ENCODE measurements at regions not wholly inside any gene's neighbourhood (a gene's known extent, or its start where the extent isn't known, plus 50 kb on each side); places are given as distances from the start of the nearest gene placed in this dataset.
A peak's percentile ranks its signal among the peaks of the same experiment; 100 is the strongest.

GRCh38 chr2:220646424-220646823 lies 925.7 kb downstream of the EPHA4 start:
- DNase-seq (ENCODE audit: low spot score): no peak

GRCh38 chr2:220648628-220649027 lies 923.5 kb downstream of the EPHA4 start:
- DNase-seq (ENCODE audit: low spot score): no peak

GRCh38 chr2:220653776-220654175 lies 918.3 kb downstream of the EPHA4 start:
- no peak for DNase-seq (ENCODE audit: low spot score)

GRCh38 chr2:220654322-220654721 lies 917.8 kb downstream of the EPHA4 start:
- DNase-seq (ENCODE audit: low spot score): no peak

- DNase-seq (ENCODE audit: low spot score): no peak
These were observed 911.6 kb downstream of the EPHA4 start for GRCh38 chr2:220660277-220661145.

- no peak for DNase-seq (ENCODE audit: low spot score)
These were observed 909.7 kb downstream of the EPHA4 start for GRCh38 chr2:220662431-220662830.

- DNase-seq (ENCODE audit: low spot score): no peak
These were observed 909.0 kb downstream of the EPHA4 start for GRCh38 chr2:220663065-220663464.

GRCh38 chr2:220664272-220665107 lies 907.6 kb downstream of the EPHA4 start:
- DNase-seq (ENCODE audit: low spot score): no peak

GRCh38 chr2:220665108-220665471 lies 907.0 kb downstream of the EPHA4 start:
- no peak for DNase-seq (ENCODE audit: low spot score)

- DNase-seq (ENCODE audit: low spot score): no peak
These were observed 902.8 kb downstream of the EPHA4 start for GRCh38 chr2:220669324-220669723.

- peak; percentile 43 for DNase-seq (ENCODE audit: low spot score)
These were observed 901.6 kb downstream of the EPHA4 start for GRCh38 chr2:220670511-220670910.

- no peak for DNase-seq (ENCODE audit: low spot score)
These were observed 898.8 kb downstream of the EPHA4 start for GRCh38 chr2:220673151-220673874.

GRCh38 chr2:220674033-220674432 lies 898.1 kb downstream of the EPHA4 start:
- no peak for DNase-seq (ENCODE audit: low spot score)

- DNase-seq (ENCODE audit: low spot score): no peak
These were observed 895.4 kb downstream of the EPHA4 start for GRCh38 chr2:220676695-220677094.

GRCh38 chr2:220678943-220679342 lies 893.2 kb downstream of the EPHA4 start:
- no peak for DNase-seq (ENCODE audit: low spot score)

GRCh38 chr2:220682616-220683015 lies 889.5 kb downstream of the EPHA4 start:
- DNase-seq (ENCODE audit: low spot score): no peak

- DNase-seq (ENCODE audit: low spot score): no peak
These were observed 888.0 kb downstream of the EPHA4 start for GRCh38 chr2:220684099-220684498.

- DNase-seq (ENCODE audit: low spot score): peak; percentile 28
These were observed 884.8 kb downstream of the EPHA4 start for GRCh38 chr2:220687231-220687843.

GRCh38 chr2:220695397-220696279 lies 876.5 kb downstream of the EPHA4 start:
- no peak for DNase-seq (ENCODE audit: low spot score)

- DNase-seq (ENCODE audit: low spot score): no peak
These were observed 875.8 kb downstream of the EPHA4 start for GRCh38 chr2:220696280-220696669.

- no peak for DNase-seq (ENCODE audit: low spot score)
These were observed 875.1 kb downstream of the EPHA4 start for GRCh38 chr2:220697011-220697410.
